ENCODE measurements at regions not wholly inside any gene's neighbourhood (a gene's known extent, or its start where the extent isn't known, plus 50 kb on each side); places are given as distances from the start of the nearest gene placed in this dataset.

DNA sequence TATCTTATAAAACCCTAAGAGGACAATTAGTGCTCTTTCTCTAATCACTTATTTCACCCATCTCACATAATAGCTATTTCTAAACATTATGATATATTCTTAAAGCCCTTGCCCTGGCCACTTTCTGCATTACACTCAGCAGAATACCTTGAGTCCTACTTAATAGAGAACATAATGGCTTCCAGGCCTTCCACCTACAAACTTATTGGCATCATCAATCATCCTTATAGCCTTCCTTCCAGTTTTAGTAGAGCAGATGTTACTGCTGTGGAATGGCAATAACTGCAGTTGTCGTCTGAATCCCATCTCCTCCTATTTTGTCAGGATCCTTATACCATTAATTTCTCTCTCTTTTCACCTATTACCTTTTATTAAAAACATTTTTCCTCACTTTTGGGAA lies 1127.4 kb downstream of the LRFN5 start:
- TF ChIP-seq, protein P1, sequence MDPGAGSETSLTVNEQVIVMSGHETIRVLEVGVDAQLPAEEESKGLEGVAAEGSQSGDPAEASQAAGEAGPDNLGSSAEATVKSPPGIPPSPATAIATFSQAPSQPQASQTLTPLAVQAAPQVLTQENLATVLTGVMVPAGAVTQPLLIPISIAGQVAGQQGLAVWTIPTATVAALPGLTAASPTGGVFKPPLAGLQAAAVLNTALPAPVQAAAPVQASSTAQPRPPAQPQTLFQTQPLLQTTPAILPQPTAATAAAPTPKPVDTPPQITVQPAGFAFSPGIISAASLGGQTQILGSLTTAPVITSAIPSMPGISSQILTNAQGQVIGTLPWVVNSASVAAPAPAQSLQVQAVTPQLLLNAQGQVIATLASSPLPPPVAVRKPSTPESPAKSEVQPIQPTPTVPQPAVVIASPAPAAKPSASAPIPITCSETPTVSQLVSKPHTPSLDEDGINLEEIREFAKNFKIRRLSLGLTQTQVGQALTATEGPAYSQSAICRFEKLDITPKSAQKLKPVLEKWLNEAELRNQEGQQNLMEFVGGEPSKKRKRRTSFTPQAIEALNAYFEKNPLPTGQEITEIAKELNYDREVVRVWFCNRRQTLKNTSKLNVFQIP (CRISPR knock-in tag; IDR thresholded peaks at IDR 0.05; ENCODE audit: borderline replicate concordance, low read depth), result no peak
- no peak for TF ChIP-seq ARNTL (CRISPR knock-in tag; IDR thresholded peaks at IDR 0.05; ENCODE audit: borderline replicate concordance, low read depth)
- TF ChIP-seq CSDC2 (CRISPR knock-in tag; IDR thresholded peaks at IDR 0.05), result no peak
- no peak for TF ChIP-seq BACH2 (CRISPR knock-in tag; IDR thresholded peaks at IDR 0.05; ENCODE audit: borderline replicate concordance)
- TF ChIP-seq ZFP3 (CRISPR knock-in tag; IDR thresholded peaks at IDR 0.05), result no peak
- no peak for TF ChIP-seq ZFP30 (CRISPR knock-in tag; IDR thresholded peaks at IDR 0.05)
